Central memory CD4-positive, alpha-beta T cell (primary cell): ENCODE measurements at regions not wholly inside any gene's neighbourhood (a gene's known extent, or its start where the extent isn't known, plus 50 kb on each side); places are given as distances from the start of the nearest gene placed in this dataset.
"Not testable (repeated sequence)": the region's sequence is repeated elsewhere in the genome, so short reads cannot be mapped to it uniquely, and the experiment has no call there.

Experiments used
- DNase-seq: peaks from one replicate; pipeline ENCODE4 v3.0.0; 2022

DNA sequence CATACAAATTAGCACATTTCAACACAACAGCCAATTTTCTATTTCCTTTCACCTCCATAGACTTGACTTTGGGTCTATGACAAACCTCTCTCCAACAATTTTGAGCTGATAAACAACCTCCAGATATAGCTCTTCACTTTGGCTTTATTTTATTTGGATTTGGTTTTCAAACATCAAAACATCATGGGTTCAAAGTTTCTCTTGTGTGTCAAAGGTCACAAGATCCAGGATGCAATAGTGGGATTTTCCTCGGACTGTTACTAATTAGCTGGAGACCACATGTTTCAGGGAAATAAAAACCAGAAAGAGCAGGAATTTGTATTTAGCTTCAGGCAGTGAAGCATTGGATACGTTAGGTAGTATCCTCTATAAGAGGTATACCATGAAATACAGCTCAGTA is 351.0 kb upstream of the SOX9 start:
- DNase-seq: no peak

DNA sequence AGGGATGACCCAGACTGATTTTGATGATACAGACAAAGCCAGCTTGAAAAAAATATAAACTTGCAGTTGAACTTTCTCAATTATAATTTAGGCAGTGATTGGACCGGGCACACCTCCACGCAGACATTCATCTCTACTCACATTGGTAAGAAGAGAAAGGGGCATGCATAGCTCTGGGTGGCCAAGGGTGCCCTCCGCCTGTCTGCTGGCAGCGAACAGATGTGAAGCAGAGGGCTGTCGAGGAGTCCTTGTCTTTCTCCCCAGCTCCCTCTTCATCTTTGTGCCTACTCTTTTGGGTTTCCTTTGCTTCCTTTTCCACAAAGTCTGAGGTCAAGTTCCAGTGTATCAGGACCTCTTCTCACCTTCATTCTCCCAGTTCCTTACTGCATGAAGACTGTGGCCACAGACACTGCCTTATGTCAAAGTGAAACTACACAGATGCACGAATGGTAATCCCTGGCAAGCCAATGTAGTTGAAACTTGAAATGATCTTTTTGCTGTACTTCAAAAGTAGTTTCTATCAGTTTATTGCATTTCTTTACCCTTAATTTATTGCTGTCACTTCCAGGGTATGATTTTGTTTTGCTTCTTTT is 343.7 kb upstream of the SOX9 start:
- DNase-seq: no peak

GRCh38 chr17:71779482-71779881 is 341.3 kb upstream of the SOX9 start:
- no peak for DNase-seq

DNA sequence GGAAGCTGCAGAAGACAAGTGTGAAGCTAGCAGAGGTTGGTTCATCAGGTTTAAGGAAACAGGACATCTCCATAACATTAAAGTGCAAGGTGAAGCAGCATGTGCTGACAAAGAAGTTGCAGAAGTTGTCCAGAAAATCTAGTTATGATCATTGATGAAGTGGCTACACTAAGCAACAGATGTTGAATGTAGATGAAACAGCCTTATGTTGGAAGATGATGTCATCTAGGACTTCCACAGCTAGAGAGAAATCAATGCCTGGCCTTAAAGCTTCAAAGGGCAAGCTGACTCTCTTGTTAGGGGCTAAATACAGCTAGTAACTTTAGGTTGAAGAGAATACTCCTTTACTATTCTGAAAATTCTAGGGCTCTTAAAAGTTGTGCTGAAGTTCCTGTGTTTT is 340.2 kb upstream of the SOX9 start:
- DNase-seq: no peak

DNA sequence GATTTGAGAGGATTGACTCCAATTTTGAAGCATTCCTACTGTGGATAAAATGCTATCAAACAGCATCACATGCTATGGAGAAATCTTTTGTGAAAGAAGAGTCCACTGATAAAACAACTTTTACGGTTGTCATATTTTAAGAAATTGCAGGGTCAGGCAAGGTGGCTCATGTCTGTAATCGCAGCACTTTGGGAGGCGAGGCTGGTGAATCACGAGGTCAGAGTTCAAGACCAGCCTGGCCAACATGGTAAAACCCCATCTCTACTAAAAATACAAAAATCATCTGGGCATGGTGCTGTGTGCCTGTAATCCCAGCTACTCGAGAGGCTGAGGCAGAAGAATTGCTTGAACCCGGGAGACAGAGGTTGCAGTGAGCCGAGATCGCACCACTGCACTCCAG is 338.8 kb upstream of the SOX9 start:
- DNase-seq: not testable (repeated sequence)

GRCh38 chr17:71790791-71791190 is 330.0 kb upstream of the SOX9 start:
- no peak for DNase-seq

- DNase-seq: no peak
Measured at GRCh38 chr17:71791311-71791710, 329.5 kb upstream of the SOX9 start.

GRCh38 chr17:71792966-71793365 is 327.9 kb upstream of the SOX9 start:
- no peak for DNase-seq

GRCh38 chr17:71793518-71793917 is 327.3 kb upstream of the SOX9 start:
- DNase-seq: no peak

GRCh38 chr17:71798701-71799100 is 322.1 kb upstream of the SOX9 start:
- no peak for DNase-seq

GRCh38 chr17:71799657-71800056 is 321.2 kb upstream of the SOX9 start:
- no peak for DNase-seq

GRCh38 chr17:71801301-71801700 is 319.5 kb upstream of the SOX9 start:
- DNase-seq: no peak

- DNase-seq: no peak
Measured at GRCh38 chr17:71802663-71803062, 318.2 kb upstream of the SOX9 start.

- DNase-seq: no peak
Measured at GRCh38 chr17:71803656-71804284, 317.1 kb upstream of the SOX9 start.

- no peak for DNase-seq
Measured at GRCh38 chr17:71809537-71809936, 311.3 kb upstream of the SOX9 start.

- not testable (repeated sequence) for DNase-seq
Measured at GRCh38 chr17:71813861-71814260, 307.0 kb upstream of the SOX9 start.

DNA sequence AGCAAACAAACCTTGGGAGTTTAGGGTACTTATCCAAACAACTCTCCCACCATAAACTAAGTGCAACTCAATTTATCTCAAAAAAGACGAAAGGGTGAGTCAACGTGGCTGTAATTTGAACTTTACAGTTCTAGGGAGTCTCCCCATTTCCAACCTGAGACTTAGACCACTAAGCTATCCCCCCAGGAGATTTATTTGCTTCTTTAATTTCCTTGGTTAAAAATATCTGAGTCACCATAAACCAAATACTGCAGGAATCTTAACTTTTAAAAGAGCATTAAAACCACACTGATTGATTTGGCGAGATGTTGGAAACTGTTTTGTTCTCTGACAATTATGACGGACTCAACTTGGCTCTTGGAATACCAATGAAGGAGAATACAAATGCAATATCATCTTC is 299.3 kb upstream of the SOX9 start:
- DNase-seq: no peak

- DNase-seq: no peak
Measured at GRCh38 chr17:71824671-71825070, 296.1 kb upstream of the SOX9 start.

DNA sequence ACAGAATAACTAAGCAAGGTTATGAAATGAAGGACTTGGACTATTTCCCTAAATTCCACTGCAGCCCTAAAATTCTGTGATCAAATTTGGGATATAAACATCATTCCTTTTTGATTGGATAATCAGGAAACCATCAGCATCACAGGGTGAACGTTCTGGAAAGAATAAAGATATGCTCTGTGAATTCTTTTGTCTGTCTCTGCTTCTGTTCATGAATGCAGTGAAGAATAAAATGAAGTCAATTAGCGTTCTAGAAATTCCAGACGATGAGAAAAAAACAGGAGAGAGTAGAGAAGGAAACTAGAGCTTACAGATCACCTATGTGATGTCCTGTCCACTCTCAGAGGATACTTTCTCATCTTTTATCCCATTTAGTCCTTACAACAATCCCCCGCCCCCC is 295.1 kb upstream of the SOX9 start:
- no peak for DNase-seq

DNA sequence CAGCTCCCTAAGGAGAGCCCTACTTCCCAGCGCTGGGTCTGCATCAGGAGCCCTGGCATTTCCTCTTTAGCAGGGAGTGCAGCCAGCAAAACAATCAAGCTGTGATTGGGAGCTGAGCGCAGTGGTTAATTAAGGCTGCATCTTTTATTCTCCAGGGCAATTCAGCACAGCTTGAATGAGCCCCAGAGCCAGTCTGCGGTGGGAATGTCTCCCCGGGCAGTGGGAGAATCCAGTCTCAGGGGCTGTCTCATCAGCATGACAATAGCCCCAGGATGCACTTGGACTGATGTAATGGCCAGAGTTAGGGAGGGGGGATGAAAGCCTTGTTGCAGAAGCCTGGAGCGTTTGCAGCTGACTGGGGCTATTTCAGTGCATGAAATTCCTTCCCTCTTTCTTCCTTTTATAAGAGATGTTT is 292.6 kb upstream of the SOX9 start:
- no peak for DNase-seq

DNA sequence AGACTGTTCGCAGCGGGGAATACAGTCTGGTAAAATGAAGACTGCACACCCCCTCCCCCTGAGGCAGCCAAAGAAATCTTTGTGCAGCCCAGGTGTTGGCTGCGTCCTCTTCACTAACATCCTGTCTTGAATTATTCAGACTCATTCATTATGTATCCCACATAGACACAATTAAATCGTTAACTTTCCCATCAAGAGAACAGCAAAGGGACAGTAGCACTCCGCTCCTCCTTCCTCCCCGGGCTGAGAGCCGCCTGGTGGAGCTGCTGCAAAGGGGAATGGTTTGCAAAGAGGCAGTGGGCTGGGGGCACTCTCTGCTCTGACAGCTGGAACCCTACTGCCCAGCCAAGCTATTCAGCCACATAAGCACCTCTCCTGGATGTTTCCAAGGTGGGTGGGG is 290.0 kb upstream of the SOX9 start:
- no peak for DNase-seq

GRCh38 chr17:71842986-71843385 is 277.8 kb upstream of the SOX9 start:
- no peak for DNase-seq

DNA sequence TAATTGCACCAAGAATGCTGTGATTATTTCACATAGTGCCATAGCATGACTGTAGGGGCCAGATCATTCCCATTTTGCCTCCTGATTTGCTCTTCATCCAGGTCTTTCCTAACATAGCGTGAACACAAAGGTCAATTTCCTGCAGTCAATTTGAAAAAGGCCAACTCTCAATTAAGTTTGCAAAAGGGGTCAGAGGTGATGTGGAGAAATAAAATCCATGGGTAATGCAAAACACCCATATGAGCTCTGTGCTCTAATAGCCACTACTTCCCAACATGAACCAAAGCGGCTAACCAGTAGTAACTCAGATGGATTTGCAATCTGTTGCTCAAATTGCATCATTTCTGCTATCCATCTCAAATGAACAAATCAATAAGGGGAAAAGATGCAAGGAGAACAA is 275.5 kb upstream of the SOX9 start:
- DNase-seq: no peak

DNA sequence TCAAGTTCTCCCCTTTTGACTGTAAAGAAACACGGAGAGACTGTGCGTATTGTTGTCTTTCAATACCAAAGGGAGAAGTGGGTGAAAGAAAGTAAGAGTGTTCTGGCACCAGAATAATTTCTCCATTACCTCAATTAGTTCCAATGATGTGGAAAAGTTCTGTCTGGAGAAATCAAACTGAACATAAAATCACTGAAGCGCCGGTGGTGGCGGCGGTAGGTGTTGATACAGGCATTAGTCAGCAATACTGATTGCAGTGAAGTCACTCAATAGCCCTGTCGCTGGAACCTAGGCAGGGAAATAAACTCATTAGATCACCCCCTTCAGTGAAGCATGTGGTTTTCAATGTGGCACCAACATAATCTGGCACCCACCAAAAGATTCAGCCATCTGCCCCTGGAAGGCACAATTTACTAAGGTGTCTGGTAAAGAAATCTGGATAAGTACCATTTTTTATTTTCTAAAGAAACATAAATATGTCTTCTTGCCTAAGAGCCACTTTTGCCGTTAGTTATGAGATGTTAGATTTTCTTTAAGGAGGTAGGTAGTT is 274.2 kb upstream of the SOX9 start:
- DNase-seq: no peak
